ENCODE measurements at regions not wholly inside any gene's neighbourhood (a gene's known extent, or its start where the extent isn't known, plus 50 kb on each side); places are given as distances from the start of the nearest gene placed in this dataset.

- TF ChIP-seq CTCF (IDR thresholded peaks at IDR 0.05; ENCODE audit: insufficient read depth, low read depth, low read length): no peak
- TF ChIP-seq EZH2 (IDR thresholded peaks at IDR 0.05; ENCODE audit: insufficient read depth, low read length): no peak
Observed at GRCh38 chr3:72515281-72515680, 333.0 kb downstream of the SHQ1 start.

Measured in astrocyte (in vitro differentiated cells and primary cell).